Right renal pelvis (tissue), 4 donors: ENCODE measurements at regions not wholly inside any gene's neighbourhood (a gene's known extent, or its start where the extent isn't known, plus 50 kb on each side); places are given as distances from the start of the nearest gene placed in this dataset.

Source experiments
- DNase-seq, 4 donors: peaks; one replicate each; pipeline ENCODE4 v3.0.0-alpha.2; 2013; ENCODE audit warnings: low read depth in 4 of 4, low spot score in 3 of 4, missing footprints in 1 of 4

DNA sequence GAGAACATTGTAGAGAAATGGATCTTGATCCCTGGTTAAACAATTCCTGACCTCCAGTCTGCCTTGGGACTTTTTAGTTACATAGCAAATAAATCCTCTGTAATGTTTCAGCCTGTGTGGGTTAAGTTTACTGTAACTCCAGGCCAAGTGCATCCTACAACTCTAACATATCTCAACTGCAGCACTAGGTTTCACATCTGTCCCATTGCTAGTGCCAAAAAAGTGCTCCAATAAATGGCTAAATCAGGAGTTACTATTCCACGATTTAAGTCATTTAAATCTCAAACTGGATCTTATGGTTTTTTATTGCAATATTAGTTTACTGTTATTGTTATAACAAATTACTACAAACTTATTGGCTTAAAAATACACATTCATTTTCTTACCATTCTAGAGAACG, 479.6 kb downstream of the GPAM start:
- no peak for DNase-seq

DNA sequence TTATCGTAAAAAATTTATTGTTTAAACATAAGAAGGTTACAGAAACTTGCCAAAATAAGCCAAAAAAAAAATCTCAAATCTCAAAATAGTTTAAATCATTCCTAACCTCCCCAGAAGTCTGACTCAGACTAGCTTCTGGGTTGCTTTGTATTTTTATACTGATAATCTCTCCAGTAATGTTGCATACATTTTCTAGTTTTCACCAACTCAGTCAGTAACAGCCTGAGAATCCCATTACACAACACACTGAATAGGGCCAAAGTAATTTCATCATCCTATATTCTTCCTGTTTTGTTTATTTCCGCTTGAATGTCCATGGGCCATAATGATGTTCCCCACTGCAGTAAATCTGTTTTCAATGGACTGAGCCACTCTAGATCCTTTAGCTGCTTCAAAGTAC, 478.5 kb downstream of the GPAM start:
- DNase-seq, result no peak

DNA sequence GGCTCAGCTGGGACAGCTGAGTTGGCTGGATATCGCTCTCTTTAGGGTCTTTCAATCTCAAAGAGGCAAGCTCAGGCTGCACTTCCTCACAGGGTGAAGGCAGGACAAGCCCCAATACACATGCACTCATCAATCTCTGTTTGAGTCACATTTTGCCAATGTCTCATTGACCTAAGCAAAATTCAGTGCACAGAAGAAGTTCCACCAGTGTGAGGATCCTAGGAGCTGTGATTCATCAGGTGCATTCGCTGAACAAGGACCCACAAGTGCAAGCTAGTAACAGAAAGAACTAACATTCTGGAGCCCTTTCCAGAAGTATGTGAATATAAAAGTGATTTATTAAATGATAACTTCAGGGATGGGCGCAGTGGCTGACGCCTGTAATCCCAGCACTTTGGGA, 477.2 kb downstream of the GPAM start:
- DNase-seq, result no peak

DNA sequence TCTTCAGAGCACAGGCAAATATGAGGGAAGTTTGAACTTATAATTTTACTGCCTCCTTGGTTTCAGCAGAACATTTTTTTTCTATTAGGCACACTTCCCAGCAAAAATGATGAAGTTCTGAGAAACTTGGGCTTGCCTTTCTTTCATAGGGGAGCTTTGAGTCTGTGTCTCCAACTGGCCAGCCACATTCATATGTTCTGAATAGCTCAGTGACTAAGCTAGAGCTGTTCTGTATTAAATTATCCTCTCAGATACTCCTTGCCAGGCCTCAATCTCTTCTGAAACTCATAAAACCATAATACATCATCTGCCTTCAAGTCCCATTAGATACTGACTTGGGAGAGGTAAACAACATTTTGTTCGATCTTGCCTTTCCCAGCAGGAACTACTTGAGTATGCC, 476.5 kb downstream of the GPAM start:
- no peak for DNase-seq

DNA sequence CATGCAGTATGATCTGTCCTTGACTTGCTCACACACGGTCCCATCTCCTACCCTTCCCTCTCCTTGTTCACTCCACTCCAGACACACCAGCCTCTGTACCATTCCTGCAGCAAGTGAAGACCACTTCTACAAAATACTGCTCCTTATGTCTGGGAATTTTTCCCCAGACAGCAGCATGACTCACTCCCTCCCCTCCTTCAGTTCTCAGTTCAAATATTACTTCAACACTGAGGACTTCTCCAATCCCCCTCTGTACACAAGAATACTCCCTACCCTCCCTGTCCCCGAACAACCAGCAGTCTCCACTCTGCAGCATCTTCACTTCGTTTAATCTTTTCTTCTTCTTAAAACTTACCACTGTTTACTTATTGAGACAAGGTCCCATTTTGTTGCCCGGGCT, 474.0 kb downstream of the GPAM start:
- no peak for DNase-seq

DNA sequence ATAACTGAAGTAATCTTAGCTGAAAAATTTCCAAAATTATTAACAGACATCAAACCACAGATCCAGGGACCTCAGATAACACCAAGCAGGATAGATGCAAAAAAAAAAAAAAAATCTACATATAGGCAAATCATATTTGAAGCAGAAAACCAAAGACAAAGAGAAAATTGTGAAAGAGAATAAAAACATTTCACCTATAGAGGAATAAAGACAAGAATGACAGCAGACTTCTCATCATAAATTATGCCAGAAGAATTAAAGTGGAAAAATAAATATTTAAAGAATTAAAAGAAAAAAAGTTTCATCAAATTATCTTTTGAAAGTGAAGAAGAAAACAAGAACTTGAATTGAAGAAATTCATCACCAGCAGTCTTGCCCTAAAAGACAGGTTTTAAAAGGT, 467.5 kb downstream of the GPAM start:
- no peak for DNase-seq

DNA sequence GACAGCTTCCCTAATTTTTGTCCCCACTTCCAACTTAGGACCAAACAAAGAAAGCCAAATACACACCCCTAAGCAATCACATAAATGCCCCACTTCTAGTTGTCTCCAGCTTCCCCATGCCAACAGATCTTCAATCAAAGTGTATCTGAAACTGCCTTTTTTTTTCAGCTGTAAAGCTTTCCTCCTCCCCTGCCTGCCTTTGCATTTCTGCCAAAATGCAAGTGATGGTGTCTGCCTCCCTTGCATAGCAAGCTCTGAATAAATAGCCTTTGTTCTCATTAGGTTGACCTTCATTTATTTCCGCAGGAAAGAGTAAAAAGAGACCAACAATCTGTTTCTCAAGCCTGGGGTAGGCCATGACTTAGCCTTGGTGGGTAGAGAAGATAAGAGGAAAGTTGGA, 459.4 kb downstream of the GPAM start:
- DNase-seq, result no peak

DNA sequence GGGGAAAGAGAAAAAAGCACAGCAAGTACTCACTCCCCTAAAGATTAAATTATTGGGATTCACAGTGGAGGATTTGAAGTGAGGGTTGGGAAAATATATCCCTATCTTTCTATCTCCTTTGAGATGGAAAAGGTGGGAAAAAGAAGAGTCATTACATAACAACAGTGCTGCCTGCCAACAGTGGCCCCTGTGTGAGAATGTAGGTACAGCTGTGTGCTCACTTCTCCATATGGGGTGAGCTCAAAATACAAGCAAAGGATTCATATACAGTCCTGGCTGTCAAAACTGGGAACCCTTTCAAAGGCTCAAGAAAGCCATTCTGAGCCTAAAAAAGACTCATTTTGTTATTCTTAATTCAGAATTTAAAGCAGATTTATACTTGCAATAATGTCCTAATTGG, 458.5 kb downstream of the GPAM start:
- no peak for DNase-seq

DNA sequence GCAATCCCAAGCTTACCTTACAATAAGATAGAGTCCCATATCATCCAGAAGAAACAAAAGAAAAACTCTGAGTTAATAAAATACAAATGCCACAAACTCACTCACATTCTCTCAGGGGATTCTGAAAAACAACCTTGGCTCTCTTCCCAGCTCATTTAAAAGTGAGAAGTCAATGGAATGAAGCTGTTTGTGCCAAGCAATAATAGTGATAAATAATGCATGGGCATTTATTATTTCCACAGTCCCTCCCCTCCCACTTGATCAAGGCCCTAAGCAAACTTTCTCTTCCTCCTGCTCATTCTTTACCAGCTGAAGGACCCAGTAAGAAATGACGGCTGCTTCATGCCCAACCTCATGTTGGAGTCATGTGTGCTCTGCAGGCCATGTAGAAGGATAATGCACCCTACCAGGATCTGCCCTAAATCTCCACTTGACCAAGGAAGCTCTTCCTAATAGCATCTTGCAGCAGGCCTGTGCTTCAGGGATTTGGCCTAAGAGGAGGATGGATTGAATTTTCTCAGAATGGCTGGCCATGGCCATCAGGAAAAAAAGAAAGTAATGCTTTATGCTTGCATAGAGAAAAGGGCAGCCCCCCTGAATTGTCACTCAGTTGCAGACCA, 451.3 kb downstream of the GPAM start:
- DNase-seq, result no peak

DNA sequence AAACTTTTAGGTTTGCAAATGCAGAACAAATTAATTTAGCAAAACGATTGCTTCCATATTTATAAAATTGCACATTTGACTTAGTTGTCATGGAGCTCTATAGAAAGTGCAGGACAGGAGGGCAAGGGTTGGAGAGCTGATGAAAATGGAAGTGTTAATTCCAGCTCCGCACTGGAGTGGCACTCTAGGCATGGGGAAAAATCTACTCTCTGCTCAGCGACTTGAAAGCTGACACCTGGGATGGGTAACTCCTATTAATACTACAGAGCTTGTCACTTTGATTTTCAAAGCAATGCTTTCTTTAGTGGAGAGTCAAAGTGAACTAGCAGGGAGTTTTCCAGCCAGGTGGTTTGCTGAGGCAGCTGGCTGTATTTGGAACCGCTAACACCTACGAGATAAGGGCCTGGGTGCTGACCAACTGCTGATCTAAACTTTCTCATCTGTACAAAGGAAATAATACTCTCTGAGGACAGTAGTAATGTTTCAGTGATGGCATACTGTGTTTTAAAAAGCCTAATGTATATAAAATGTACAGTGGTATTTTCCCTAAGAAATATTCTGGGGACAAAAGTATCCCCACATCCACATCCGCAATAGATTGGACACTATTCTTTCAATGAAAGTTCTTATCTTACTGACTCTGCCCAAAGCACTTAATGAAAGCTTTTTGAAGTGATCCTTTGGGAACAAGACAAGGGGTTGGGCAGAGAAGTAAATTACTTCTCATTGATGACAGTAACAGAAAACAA, 444.3 kb downstream of the GPAM start:
- no peak for DNase-seq

DNA sequence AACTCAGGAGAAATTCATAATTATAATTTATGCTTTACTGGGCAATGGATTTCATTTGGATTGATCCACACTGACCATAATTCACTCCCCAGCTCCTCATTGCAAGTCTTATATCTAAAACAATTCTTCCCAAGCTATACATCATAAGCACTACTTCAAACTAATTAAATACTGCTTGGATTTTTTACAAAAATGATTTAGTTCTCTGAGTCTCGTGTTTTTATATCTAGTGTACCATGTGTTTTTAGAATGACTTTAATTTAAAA, 443.8 kb downstream of the GPAM start:
- DNase-seq, result no peak

DNA sequence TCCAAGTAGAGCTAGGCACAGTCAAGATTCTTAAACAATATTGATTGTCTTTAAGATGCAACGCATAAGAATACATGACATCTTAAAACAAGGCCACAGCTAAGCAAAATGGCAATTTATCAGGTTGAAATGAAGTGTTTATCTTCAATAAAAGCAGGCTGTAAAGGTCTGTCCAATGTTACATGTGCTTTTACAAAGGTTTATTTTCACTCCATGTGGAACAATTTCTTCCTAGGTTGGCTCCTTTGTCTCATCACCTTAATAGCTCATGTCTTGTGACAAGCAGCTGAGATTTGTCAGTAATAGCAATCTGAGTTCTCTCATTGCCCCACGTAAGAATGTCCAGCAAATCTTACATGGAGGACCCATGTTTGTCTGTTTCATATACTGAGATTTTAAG, 437.6 kb downstream of the GPAM start:
- DNase-seq, result no peak

DNA sequence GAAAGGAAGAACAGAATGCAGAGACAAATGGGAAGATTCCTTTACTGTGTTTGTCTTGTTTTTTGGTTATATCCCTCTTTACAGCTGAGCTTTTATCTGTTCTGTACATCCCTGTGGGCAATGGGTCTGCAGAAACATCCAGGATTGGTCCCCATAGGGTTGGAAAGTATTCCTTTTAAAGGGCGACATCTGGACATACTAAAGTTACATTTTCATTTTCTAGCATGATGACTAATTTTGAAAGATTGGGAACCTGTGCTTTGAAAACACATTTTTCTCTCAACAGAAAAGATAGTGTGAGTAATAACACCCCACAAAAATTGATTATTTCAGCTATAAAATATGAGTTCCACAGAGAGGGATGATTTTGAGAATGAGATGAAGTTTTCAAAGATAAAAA, 435.8 kb downstream of the GPAM start:
- no peak for DNase-seq

DNA sequence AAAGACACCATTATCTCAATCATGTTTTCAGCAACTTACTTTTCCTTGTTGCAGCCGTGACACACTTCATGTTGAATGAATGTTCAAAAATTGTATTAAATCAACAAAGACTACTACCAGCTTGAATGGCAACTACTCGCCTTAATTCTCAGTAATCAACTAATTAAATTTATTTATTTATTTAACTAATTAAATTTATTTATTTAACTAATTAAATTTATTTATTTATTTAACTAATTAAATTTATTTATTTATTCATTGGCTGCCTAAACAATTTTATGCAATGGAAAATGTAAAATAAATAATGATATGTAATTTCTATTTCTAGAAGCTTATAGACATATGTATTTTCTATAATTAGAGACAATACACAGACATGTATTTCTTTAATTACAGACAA, 435.4 kb downstream of the GPAM start:
- no peak for DNase-seq

DNA sequence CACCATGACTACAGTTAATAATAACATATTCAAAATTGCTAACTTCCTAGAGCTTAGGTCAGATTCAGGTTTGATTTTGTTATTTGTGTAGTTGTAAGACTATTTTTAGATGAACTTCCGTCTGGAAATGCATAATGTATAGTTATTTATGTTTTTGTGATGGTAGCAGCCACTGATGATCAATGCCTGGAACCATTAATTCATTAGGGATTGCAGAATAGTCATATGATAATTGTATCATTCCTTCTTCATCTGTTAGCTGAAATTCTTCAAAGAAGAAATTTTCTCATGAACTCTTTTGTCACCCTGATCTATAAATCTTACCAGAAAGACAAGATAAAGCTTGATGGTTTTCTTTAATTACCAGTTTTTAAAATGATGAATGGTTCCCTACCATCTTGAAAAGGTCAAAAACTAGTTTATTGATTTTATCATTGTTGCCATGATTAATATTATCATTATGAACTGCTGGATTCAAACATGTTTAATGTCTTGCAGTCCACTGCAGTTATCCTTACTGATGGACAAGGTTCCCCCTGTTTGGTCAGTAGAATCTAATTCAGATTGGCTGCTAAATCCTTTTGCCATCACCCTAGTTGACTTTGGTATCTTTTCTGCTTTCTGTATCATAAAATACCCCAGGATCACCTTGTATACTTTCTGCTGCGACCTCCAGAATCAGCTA, 433.3 kb downstream of the GPAM start:
- no peak for DNase-seq

DNA sequence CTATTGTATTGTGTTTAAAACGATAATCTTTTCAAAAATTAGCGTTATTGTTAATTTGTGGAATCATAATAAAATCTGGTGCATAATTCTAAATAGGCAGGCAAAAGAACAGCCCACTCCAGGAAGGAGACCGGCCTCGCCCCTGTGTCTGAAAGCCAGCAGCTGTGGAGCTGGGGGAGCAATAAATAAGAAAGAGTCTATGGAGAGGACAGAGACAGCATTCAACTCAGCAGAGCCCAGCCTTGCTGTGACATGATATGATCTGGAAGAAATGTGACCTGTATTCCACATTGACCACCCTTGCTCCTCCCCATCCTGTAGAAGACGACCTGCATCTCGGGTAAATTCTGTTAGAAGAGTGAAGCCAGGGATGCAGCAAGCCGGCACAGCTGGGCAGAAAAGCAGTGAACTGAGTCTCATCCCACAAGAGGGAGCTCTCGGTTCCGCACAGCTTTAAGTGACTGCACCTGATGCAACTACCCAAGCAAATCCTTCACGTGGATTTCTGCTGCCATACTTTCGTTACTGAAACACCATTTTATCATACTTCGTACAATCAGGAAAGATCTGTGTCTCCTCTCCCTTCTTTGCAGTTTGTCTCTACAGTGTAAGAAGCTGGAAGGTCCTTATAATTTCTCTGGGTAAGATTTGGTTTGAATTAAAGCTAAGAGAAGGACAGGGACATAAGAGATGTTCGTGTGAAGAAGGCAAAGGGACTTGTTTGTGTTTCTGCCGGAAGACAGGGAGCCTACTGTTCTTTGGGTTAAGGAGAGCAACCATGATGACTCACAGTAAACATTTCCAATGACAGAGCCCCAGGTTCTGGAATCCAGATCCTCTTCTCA, 427.1 kb downstream of the GPAM start:
- peak; percentile 27 to 43 (median 34) for DNase-seq

DNA sequence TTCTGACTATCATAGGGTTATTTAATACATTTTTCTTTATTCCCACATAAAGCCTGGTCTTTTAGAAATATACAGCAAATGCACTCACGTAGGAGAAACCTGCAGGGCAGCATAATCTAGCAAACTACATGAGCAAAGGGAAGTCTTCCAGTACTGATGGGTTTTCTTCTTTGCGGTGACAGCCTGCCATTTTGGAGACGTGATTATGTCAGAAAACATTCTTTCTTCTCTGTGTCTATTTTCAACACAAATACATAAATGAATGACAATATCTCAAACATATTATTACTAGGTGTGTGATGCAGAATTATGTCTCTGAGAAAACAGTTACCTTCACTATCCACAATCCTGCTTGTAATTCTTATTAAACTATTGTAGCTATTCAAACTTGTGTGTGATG, 425.0 kb downstream of the GPAM start:
- DNase-seq, result no peak

DNA sequence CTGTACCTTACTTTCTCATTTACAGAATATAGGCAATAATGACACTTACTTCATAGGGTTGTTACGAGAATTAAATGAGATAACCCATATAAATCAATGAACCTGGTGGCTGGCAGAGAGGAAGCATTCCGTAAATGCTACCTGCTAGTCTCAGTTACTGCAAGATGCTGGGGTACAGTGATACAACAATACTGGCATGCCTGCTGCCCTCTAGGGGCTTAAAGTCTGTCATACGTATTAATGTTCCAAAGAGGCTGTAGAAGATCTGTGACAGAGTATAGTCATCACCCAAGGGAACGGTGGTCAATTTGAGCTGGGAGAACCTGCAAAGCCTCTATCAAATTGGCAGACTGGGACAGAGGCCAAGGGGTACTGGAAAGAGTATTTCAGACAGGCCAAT, 421.5 kb downstream of the GPAM start:
- DNase-seq, result no peak

DNA sequence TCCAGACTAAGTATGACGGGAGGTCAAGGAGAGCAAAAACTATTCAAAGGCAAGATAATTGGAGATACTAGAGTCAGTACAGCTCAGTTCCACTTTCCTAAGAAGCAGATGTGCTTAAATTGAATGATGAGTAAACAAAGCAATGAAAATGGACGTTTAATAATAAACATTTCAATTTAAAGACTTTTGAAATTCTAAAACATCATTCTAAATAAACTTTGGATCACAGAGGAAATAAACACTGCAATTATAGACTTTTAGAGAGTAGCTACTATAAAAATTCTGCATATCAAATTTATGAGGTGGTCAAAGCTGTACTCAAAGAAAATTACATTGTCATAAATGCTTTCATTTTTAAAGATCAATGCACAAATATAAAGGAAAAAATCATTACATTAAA, 418.3 kb downstream of the GPAM start:
- DNase-seq, result no peak

DNA sequence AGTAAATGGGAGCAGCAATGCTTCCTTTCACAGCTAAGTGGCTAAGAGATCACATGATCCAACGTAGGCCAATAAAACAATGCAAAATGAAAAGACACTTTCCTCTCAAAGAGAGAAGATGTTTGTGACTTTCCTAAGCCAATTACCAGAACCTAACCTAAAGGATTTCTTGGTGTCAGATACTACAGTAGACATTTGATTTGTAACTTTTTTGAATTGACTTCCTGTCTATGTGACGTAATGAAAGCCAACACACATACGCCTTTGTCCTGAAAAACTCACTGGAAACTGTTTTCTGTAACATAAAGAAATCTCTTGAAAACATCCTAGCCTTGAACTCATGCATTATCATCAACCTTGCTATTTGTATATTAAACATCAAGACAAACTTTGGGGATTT, 417.1 kb downstream of the GPAM start:
- no peak for DNase-seq

DNA sequence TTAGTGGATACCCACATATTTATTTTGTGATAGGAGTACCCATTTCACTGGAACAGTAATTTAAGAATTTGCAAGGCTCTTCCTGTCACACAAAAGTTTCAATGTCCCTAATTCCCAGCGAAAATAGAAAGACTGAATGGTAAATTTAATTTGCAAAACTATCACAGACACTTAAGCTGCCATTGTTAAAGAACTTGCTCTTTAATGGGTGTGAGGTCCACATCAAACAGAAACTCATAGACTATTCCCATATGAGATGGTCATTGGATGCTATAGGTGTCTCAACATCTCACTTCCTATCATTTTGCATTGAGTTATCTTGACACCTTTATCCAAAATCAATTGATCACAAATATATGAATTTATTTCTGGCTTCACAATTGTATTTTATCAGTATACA, 415.9 kb downstream of the GPAM start:
- DNase-seq, result no peak

DNA sequence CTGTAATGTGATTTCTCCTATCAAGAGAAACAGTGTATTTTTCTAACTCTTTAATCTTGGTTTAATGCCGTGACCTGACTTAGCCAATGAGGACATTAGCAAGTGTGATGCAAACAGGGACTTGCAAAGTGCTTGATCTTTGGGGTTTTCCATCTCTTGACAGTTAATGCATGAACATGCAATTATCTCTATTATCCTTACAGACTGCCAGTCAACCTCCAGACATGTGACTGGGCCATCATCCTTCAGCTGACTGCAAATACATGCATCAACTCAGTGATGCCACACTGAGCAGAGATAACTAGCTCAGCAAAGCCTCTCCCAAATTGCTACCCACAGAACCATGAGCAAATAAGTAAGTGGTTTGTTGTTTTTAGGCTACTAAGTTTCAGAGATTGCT, 409.6 kb downstream of the GPAM start:
- DNase-seq, result no peak
